Panc1 (cell line): ENCODE measurements at regions not wholly inside any gene's neighbourhood (a gene's known extent, or its start where the extent isn't known, plus 50 kb on each side); places are given as distances from the start of the nearest gene placed in this dataset.
"Not testable (repeated sequence)": the region's sequence is repeated elsewhere in the genome, so short reads cannot be mapped to it uniquely, and the experiment has no call there.

Experiments
- ATAC-seq: fragments of 200-7000 bp; cut with Tn5 transposase; 2 replicates; pipeline ENCODE4 v1.9.1; 2020; ENCODE audit warnings: mild to moderate bottlenecking, moderate library complexity
- BruUV-seq: library from RNA; stranded (reverse); fragments of 400-500 nt; replicated peaks from 2 replicates; lab custom pipeline; 2021; lab: Mats Ljungman, UMichigan
- CTCF ChIA-PET: fragments of 300-600 bp; sonication (Branson Sonifier 250); formaldehyde crosslinking; loops from one replicate; lab custom pipeline; 2022; ENCODE audit warnings: antibody characterized with exemption; lab: Charles Lee
- POLR2A ChIA-PET: fragments of 300-600 bp; sonication (Branson Sonifier 250); formaldehyde crosslinking; loops from one replicate; lab custom pipeline; 2022; ENCODE audit warnings: antibody characterized with exemption; lab: Charles Lee
- DNase-seq: peaks from one replicate; pipeline ENCODE4 v3.0.0-alpha.2; 2010; ENCODE audit warnings: low read depth, low spot score
- H3K27ac ChIP-seq: 2 replicates; pipeline ENCODE4 v1.5.1; 2011; ENCODE audit warnings: mild to moderate bottlenecking, low read length, inconsistent platforms
- H3K27me3 ChIP-seq: fragments of 200-500 bp; sonication (Bioruptor generic); 2 replicates; pipeline ENCODE4 v1.6.0; 2014; ENCODE audit warnings: low read length, inconsistent platforms; ENCODE audit not compliant: control insufficient read depth, insufficient read depth
- H3K36me3 ChIP-seq: fragments of 200-500 bp; sonication (Bioruptor generic); 2 replicates; pipeline ENCODE4 v1.5.1; 2014; ENCODE audit warnings: inconsistent platforms, mild to moderate bottlenecking, low read length, moderate library complexity; ENCODE audit not compliant: control insufficient read depth, insufficient read depth
- H3K4me1 ChIP-seq: 2 replicates; pipeline ENCODE4 v1.5.1; 2011; ENCODE audit warnings: inconsistent platforms, mild to moderate bottlenecking, low read length, moderate library complexity; ENCODE audit not compliant: control insufficient read depth, insufficient read depth
- H3K4me3 ChIP-seq, 2 experiments: 2 replicates each; pipeline ENCODE4 v1.5.1; 2011 to 2012; ENCODE audit warnings: low read depth in 2 of 2, low read length in 2 of 2, mild to moderate bottlenecking in 2 of 2, inconsistent platforms in 1 of 2, moderate library complexity in 1 of 2
- H3K9me3 ChIP-seq: fragments of 200-500 bp; sonication (Bioruptor generic); 2 replicates; pipeline ENCODE4 v1.5.1; 2014; ENCODE audit warnings: low read depth, mild to moderate bottlenecking, inconsistent platforms, low read length, moderate library complexity; ENCODE audit not compliant: control insufficient read depth, insufficient read depth
- POLR2AphosphoS5 ChIP-seq: IDR thresholded peaks from 2 replicates; pipeline ENCODE4 v1.6.1; 2012; ENCODE audit warnings: mild to moderate bottlenecking, low read depth, low read length, moderate library complexity
- SIN3A ChIP-seq: IDR thresholded peaks from 2 replicates; pipeline ENCODE4 v1.6.1; 2012; ENCODE audit warnings: low read depth, mild to moderate bottlenecking, low read length, moderate library complexity, borderline replicate concordance; ENCODE audit not compliant: insufficient read depth
- in situ Hi-C: cut with HindIII; loops from 2 replicates; pipeline ENCODE4 v1.10.0; 2016; ENCODE audit warnings: low sequenced_read_pairs, low pct_unique_long_range_greater_than_20kb
- intact Hi-C: fragments of 100-400 bp; cut with micrococcal nuclease; formaldehyde crosslinking; loops from one replicate; pipeline ENCODE4 v1.10.0; 2022; ENCODE audit not compliant: unreplicated experiment
- TF ChIP-seq, protein P1 (sequence below), 2 experiments: IDR thresholded peaks; 2 replicates each; pipeline ENCODE4 v1.6.1; 2011 to 2012; ENCODE audit warnings: low read depth in 2 of 2, control low read depth in 1 of 2, low read length in 1 of 2, mild to moderate bottlenecking in 1 of 2, moderate library complexity in 1 of 2; ENCODE audit not compliant: insufficient read depth in 1 of 2
- TF ChIP-seq, protein P2 (sequence below): fragments of 450-650 bp; IDR thresholded peaks from 2 replicates; pipeline ENCODE4 v1.5.1; 2017; ENCODE audit warnings: mild to moderate bottlenecking

DNA sequence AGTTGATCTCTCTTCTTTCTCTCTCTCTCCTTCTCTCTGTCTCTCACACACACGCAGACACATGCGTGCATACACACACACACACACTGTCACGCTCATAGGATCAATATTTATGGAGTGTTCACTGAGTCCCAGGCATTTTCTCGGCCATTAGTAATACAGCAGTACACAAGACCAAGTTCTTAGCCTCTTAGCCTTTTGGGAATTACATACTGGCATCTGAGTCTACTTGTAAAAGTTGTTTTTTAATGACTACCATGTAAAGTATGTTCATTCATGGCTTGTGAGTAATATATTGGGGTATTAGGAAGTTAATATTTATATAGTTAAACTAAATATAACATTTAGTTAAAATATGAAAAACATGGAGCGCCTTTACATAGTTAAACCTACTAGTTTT is 2406.1 kb upstream of the PCDH20 start:
- H3K36me3 ChIP-seq, BruUV-seq, CTCF ChIA-PET: not testable (repeated sequence)

DNA sequence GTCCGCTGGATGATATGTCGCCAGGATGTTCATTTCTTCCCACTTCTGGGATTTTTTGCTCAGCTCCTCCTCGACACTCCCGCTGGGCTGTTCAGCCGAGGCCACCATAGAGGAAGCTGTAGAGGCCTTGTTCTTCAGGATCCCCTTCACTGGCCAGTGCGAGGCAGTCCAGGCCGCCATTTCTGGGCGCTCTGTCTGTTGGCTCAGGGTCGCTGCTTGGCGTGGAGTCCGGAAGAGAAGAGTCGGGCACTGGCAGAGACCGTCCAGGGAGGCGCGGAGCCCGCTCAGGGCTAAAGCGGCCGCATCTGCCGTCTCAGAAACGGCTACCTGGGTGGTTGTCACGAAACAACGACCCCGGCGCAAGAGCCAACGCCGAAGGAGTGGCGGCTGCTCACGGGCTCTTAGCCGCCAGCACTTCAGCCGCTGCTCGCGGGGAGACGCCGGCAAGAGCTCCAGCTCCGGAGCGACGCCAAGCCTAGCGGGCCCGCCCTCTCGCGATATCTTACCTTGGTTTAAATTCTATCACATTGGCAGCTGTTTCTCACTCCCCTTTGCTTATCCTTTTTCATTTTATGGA is 2395.9 kb upstream of the PCDH20 start:
- CTCF ChIA-PET, H3K9me3 ChIP-seq, H3K27ac ChIP-seq, in situ Hi-C loops, BruUV-seq, intact Hi-C loops, H3K4me1 ChIP-seq, H3K4me3 ChIP-seq, H3K36me3 ChIP-seq, POLR2A ChIA-PET, H3K27me3 ChIP-seq, ATAC-seq, DNase-seq: not testable (repeated sequence)

More for the DNA sequence above, 2406.1 kb upstream of the PCDH20 start:
- H3K4me1 ChIP-seq, DNase-seq, POLR2A ChIA-PET, H3K27me3 ChIP-seq, H3K27ac ChIP-seq, in situ Hi-C loops, intact Hi-C loops, H3K9me3 ChIP-seq, H3K4me3 ChIP-seq, ATAC-seq: not testable (repeated sequence)

DNA sequence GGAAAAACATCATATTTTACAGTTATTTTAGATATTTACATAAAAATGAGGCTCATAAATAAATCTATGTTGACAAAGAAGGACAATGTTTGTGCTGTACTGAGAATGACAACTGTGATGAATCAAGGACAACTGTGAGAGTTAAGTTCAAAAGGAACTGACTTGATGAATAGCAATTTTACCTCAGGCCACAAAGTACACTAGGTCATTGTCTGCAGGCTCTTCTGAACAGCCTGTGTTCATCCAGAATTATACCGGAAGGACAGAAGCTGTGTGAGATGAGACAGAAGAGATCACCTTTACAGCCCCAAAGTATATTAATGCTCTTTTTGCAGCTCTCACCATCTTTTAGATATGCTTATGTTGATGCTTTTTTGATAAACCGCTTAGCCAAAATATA is 2375.5 kb upstream of the PCDH20 start:
- POLR2A ChIA-PET, DNase-seq, H3K4me1 ChIP-seq, CTCF ChIA-PET, in situ Hi-C loops, intact Hi-C loops, BruUV-seq, H3K27me3 ChIP-seq, H3K4me3 ChIP-seq, ATAC-seq, H3K9me3 ChIP-seq, H3K27ac ChIP-seq, H3K36me3 ChIP-seq: not testable (repeated sequence)

DNA sequence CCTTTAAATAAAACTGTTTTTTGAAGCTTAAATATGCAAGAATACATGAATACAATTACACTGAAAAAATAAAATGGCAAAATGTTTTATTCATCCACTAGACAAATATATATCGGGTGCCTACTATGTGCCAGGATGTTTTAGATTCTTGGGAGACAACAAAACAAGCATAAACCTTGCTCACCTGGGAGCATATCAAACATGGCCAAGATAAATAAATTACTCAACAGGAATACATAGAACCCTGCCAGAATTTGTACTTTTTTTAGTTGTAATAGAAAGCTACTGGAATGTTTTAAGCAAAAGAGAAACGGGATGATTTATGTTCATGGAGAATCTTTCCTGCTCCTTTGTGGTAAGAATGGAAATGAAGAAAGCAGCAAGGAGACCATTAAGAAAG is 2358.5 kb upstream of the PCDH20 start:
- H3K9me3 ChIP-seq, result no peaks in the 10 kb centered on the region
- intact Hi-C loops, result no loop called here
- H3K4me1 ChIP-seq, result no peaks in the 10 kb centered on the region
- H3K27ac ChIP-seq, result no peak overlapping the region
- no peak for DNase-seq
- BruUV-seq, result no TSS peak
- no peaks in the 10 kb centered on the region for H3K27me3 ChIP-seq
- TF ChIP-seq SIN3A (no peak), POLR2AphosphoS5 (no peak)
- TF ChIP-seq, protein P1, sequence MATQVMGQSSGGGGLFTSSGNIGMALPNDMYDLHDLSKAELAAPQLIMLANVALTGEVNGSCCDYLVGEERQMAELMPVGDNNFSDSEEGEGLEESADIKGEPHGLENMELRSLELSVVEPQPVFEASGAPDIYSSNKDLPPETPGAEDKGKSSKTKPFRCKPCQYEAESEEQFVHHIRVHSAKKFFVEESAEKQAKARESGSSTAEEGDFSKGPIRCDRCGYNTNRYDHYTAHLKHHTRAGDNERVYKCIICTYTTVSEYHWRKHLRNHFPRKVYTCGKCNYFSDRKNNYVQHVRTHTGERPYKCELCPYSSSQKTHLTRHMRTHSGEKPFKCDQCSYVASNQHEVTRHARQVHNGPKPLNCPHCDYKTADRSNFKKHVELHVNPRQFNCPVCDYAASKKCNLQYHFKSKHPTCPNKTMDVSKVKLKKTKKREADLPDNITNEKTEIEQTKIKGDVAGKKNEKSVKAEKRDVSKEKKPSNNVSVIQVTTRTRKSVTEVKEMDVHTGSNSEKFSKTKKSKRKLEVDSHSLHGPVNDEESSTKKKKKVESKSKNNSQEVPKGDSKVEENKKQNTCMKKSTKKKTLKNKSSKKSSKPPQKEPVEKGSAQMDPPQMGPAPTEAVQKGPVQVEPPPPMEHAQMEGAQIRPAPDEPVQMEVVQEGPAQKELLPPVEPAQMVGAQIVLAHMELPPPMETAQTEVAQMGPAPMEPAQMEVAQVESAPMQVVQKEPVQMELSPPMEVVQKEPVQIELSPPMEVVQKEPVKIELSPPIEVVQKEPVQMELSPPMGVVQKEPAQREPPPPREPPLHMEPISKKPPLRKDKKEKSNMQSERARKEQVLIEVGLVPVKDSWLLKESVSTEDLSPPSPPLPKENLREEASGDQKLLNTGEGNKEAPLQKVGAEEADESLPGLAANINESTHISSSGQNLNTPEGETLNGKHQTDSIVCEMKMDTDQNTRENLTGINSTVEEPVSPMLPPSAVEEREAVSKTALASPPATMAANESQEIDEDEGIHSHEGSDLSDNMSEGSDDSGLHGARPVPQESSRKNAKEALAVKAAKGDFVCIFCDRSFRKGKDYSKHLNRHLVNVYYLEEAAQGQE (IDR thresholded peaks at IDR 0.05; ENCODE audit: insufficient read depth in 1 of 2, low read depth in 2 of 2, low read length in 1 of 2), result no peak
- TF ChIP-seq, protein P2, sequence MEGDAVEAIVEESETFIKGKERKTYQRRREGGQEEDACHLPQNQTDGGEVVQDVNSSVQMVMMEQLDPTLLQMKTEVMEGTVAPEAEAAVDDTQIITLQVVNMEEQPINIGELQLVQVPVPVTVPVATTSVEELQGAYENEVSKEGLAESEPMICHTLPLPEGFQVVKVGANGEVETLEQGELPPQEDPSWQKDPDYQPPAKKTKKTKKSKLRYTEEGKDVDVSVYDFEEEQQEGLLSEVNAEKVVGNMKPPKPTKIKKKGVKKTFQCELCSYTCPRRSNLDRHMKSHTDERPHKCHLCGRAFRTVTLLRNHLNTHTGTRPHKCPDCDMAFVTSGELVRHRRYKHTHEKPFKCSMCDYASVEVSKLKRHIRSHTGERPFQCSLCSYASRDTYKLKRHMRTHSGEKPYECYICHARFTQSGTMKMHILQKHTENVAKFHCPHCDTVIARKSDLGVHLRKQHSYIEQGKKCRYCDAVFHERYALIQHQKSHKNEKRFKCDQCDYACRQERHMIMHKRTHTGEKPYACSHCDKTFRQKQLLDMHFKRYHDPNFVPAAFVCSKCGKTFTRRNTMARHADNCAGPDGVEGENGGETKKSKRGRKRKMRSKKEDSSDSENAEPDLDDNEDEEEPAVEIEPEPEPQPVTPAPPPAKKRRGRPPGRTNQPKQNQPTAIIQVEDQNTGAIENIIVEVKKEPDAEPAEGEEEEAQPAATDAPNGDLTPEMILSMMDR, result no peak
- no peak overlapping the region for H3K4me3 ChIP-seq
- POLR2A ChIA-PET, result no interaction called here
- in situ Hi-C loops, result no loop called here
- H3K36me3 ChIP-seq, result no peaks in the 10 kb centered on the region
- CTCF ChIA-PET, result no interaction called here
- ATAC-seq, result no peak
